ENCODE measurements at regions not wholly inside any gene's neighbourhood (a gene's known extent, or its start where the extent isn't known, plus 50 kb on each side); places are given as distances from the start of the nearest gene placed in this dataset.
A peak's percentile ranks its signal among the peaks of the same experiment; 100 is the strongest.

GRCh38 chr3:156617781-156618180 lies 56.6 kb upstream of the TIPARP start (continued):
- TF ChIP-seq POU6F1 (CRISPR knock-in tag; IDR thresholded peaks at IDR 0.05; ENCODE audit: borderline replicate concordance, low read depth) (no peak), PATZ1 (CRISPR knock-in tag; IDR thresholded peaks at IDR 0.05; ENCODE audit: borderline replicate concordance) (no peak), RARB (CRISPR knock-in tag; IDR thresholded peaks at IDR 0.05) (no peak), TOX (CRISPR knock-in tag; IDR thresholded peaks at IDR 0.05; ENCODE audit: borderline replicate concordance) (no peak), ZNF565 (CRISPR knock-in tag; conservative IDR thresholded peaks at IDR 0.05; ENCODE audit: low read depth) (no peak), ZC3H10 (CRISPR knock-in tag; IDR thresholded peaks at IDR 0.05) (no peak), ISL1 (CRISPR knock-in tag; IDR thresholded peaks at IDR 0.05) (no peak), TCF4 (CRISPR knock-in tag; IDR thresholded peaks at IDR 0.05; ENCODE audit: borderline replicate concordance) (no peak), GLIS3 (CRISPR knock-in tag; IDR thresholded peaks at IDR 0.05) (no peak)

- ATAC-seq = no peak
- TF ChIP-seq BACH2 (CRISPR knock-in tag; IDR thresholded peaks at IDR 0.05; ENCODE audit: borderline replicate concordance) = no peak
Observed at GRCh38 chr3:156617145-156617544, 57.2 kb upstream of the TIPARP start.

- no peak for TF ChIP-seq ZNF8 (CRISPR knock-in tag; IDR thresholded peaks at IDR 0.05)
- peak; percentile 61 for TF ChIP-seq ISL1 (CRISPR knock-in tag; IDR thresholded peaks at IDR 0.05)
- ATAC-seq = peak; percentile 82
Observed at GRCh38 chr3:156615592-156616173, 58.7 kb upstream of the TIPARP start.

GRCh38 chr3:156614642-156615511 lies 59.5 kb upstream of the TIPARP start:
- no peak for TF ChIP-seq ISL1 (CRISPR knock-in tag; IDR thresholded peaks at IDR 0.05)
- no peak for TF ChIP-seq ESRRG (CRISPR knock-in tag; IDR thresholded peaks at IDR 0.05)
- no peak for TF ChIP-seq PPARA (CRISPR knock-in tag; IDR thresholded peaks at IDR 0.05; ENCODE audit: borderline replicate concordance)
- no peak for TF ChIP-seq TOX (CRISPR knock-in tag; IDR thresholded peaks at IDR 0.05; ENCODE audit: borderline replicate concordance)
- TF ChIP-seq OSR1 (CRISPR knock-in tag; IDR thresholded peaks at IDR 0.05) = no peak
- no peak for TF ChIP-seq BACH2 (CRISPR knock-in tag; IDR thresholded peaks at IDR 0.05; ENCODE audit: borderline replicate concordance)
- TF ChIP-seq GLIS3 (CRISPR knock-in tag; IDR thresholded peaks at IDR 0.05) = no peak
- no peak for TF ChIP-seq SNAI2 (CRISPR knock-in tag; IDR thresholded peaks at IDR 0.05)
- no peak for TF ChIP-seq CSRNP3 (CRISPR knock-in tag; IDR thresholded peaks at IDR 0.05)
- TF ChIP-seq ZFP30 (CRISPR knock-in tag; IDR thresholded peaks at IDR 0.05) = no peak
- TF ChIP-seq POU6F1 (CRISPR knock-in tag; IDR thresholded peaks at IDR 0.05; ENCODE audit: borderline replicate concordance, low read depth) = no peak
- no peak for TF ChIP-seq ZNF565 (CRISPR knock-in tag; conservative IDR thresholded peaks at IDR 0.05; ENCODE audit: low read depth)
- TF ChIP-seq TSHZ2 (CRISPR knock-in tag; IDR thresholded peaks at IDR 0.05) = no peak
- TF ChIP-seq ZFP3 (CRISPR knock-in tag; IDR thresholded peaks at IDR 0.05) = no peak
- ATAC-seq = peak; percentile 47
